Activated B cell treated with CpG ODN at 0.5 μM for 24 hours (primary cell): ENCODE measurements at regions not wholly inside any gene's neighbourhood (a gene's known extent, or its start where the extent isn't known, plus 50 kb on each side); places are given as distances from the start of the nearest gene placed in this dataset.

Source experiments
- ATAC-seq: fragments of 200-7000 bp; cut with Tn5 transposase; one replicate; pipeline ENCODE4 v1.10.0; 2021; ENCODE audit warnings: low read depth, mild to moderate bottlenecking, moderate library complexity
- CTCF ChIA-PET: fragments of 350-600 bp; sonication (Branson Sonifier 250); formaldehyde crosslinking; loops from one replicate; lab custom pipeline; 2021; ENCODE audit warnings: antibody characterized with exemption; lab: Charles Lee
- POLR2A ChIA-PET: fragments of 350-600 bp; sonication (Branson Sonifier 250); formaldehyde crosslinking; loops from one replicate; lab custom pipeline; 2021; ENCODE audit warnings: antibody characterized with exemption; lab: Charles Lee
- DNase-seq: peaks from one replicate; pipeline ENCODE4 v3.0.0; 2022
- H3K27ac Mint-ChIP-seq: one replicate; pipeline ENCODE4 v1.8.0; 2020; ENCODE audit warnings: mixed read lengths
- H3K27me3 Mint-ChIP-seq: one replicate; pipeline ENCODE4 v1.8.0; 2021; ENCODE audit warnings: mixed read lengths
- H3K36me3 Mint-ChIP-seq: one replicate; pipeline ENCODE4 v1.8.0; 2021; ENCODE audit warnings: low read depth, mixed read lengths
- H3K4me1 Mint-ChIP-seq: one replicate; pipeline ENCODE4 v1.8.0; 2021; ENCODE audit warnings: mixed read lengths
- H3K4me3 Mint-ChIP-seq: one replicate; pipeline ENCODE4 v1.8.0; 2020; ENCODE audit warnings: mild to moderate bottlenecking, mixed read lengths
- H3K9me3 Mint-ChIP-seq: one replicate; pipeline ENCODE4 v1.8.0; 2020; ENCODE audit warnings: mixed read lengths
- CTCF ChIP-seq: fragments of 200-600 bp; IDR thresholded peaks from one replicate; pipeline ENCODE4 v1.8.0; 2022; ENCODE audit warnings: antibody characterized with exemption, mild to moderate bottlenecking
- intact Hi-C: fragments of 100-400 bp; cut with micrococcal nuclease; formaldehyde crosslinking; loops from one replicate; pipeline ENCODE4 v1.15.1; 2024

- intact Hi-C loops = no loop called here
- H3K27me3 Mint-ChIP-seq = peaks cover 2% of the 10 kb centered on the region
Measured at GRCh38 chr21:24658026-24658425, 949.3 kb downstream of the MRPL39 start.

GRCh38 chr21:24649691-24650090, 957.6 kb downstream of the MRPL39 start:
- Mint-ChIP-seq H3K27me3 (peaks cover 6% of the 10 kb centered on the region), H3K36me3 (no peaks in the 10 kb centered on the region), H3K9me3 (no peaks in the 10 kb centered on the region), H3K27ac (no peak overlapping the region), H3K4me1 (no peaks in the 10 kb centered on the region), H3K4me3 (no peak overlapping the region)
- ChIA-PET POLR2A (no interaction called here), CTCF (no interaction called here)
- intact Hi-C loops = no loop called here
- no peak for TF ChIP-seq CTCF
- DNase-seq = no peak
- ATAC-seq = no peak

More at GRCh38 chr21:24658026-24658425, 949.3 kb downstream of the MRPL39 start:
- Mint-ChIP-seq H3K9me3 (no peaks in the 10 kb centered on the region), H3K4me3 (no peak overlapping the region), H3K27ac (no peak overlapping the region), H3K4me1 (no peaks in the 10 kb centered on the region), H3K36me3 (no peaks in the 10 kb centered on the region)
- CTCF ChIA-PET = no interaction called here
- DNase-seq = no peak
- ATAC-seq = no peak
- TF ChIP-seq CTCF = no peak
- POLR2A ChIA-PET = no interaction called here

GRCh38 chr21:24636696-24637095, 970.6 kb downstream of the MRPL39 start:
- POLR2A ChIA-PET = no interaction called here

GRCh38 chr21:24634749-24635148, 972.5 kb downstream of the MRPL39 start:
- H3K9me3 Mint-ChIP-seq = no peaks in the 10 kb centered on the region
- H3K27me3 Mint-ChIP-seq = peaks cover 2% of the 10 kb centered on the region
- intact Hi-C loops = no loop called here
- CTCF ChIA-PET = no interaction called here
- H3K4me3 Mint-ChIP-seq = no peak overlapping the region
- no peak overlapping the region for H3K27ac Mint-ChIP-seq
- no peak for TF ChIP-seq CTCF
- no peaks in the 10 kb centered on the region for H3K36me3 Mint-ChIP-seq
- DNase-seq (no peak), ATAC-seq (no peak)
- POLR2A ChIA-PET = no interaction called here
- peaks cover 2% of the 10 kb centered on the region for H3K4me1 Mint-ChIP-seq

More at GRCh38 chr21:24636696-24637095, 970.6 kb downstream of the MRPL39 start:
- CTCF ChIA-PET = no interaction called here
- TF ChIP-seq CTCF = no peak
- Mint-ChIP-seq H3K9me3 (no peaks in the 10 kb centered on the region), H3K27ac (no peak overlapping the region), H3K4me3 (no peak overlapping the region), H3K4me1 (peaks cover 2% of the 10 kb centered on the region), H3K27me3 (peaks cover 2% of the 10 kb centered on the region), H3K36me3 (no peaks in the 10 kb centered on the region)
- DNase-seq = no peak
- intact Hi-C loops = no loop called here
- no peak for ATAC-seq

GRCh38 chr21:24628536-24628935, 978.7 kb downstream of the MRPL39 start:
- ATAC-seq = no peak
- intact Hi-C loops = no loop called here
- Mint-ChIP-seq H3K36me3 (no peaks in the 10 kb centered on the region), H3K27me3 (peaks cover 2% of the 10 kb centered on the region), H3K4me3 (no peak overlapping the region), H3K4me1 (no peaks in the 10 kb centered on the region), H3K27ac (no peak overlapping the region), H3K9me3 (no peaks in the 10 kb centered on the region)
- ChIA-PET POLR2A (no interaction called here), CTCF (no interaction called here)
- no peak for DNase-seq
- TF ChIP-seq CTCF = no peak
